ENCODE measurements at regions not wholly inside any gene's neighbourhood (a gene's known extent, or its start where the extent isn't known, plus 50 kb on each side); places are given as distances from the start of the nearest gene placed in this dataset.

- no peak for TF ChIP-seq CTCF (IDR thresholded peaks at IDR 0.05)
- no peak for TF ChIP-seq POLR2A (IDR thresholded peaks at IDR 0.05)
- no peak for TF ChIP-seq EP300 (IDR thresholded peaks at IDR 0.05)
- TF ChIP-seq POLR2AphosphoS5 (IDR thresholded peaks at IDR 0.05): no peak
Measured at GRCh38 chr4:140305053-140305452, 68.4 kb upstream of the SCOC start.
